Esophagus muscularis mucosa (tissue), 4 donors: ENCODE measurements at regions not wholly inside any gene's neighbourhood (a gene's known extent, or its start where the extent isn't known, plus 50 kb on each side); places are given as distances from the start of the nearest gene placed in this dataset.

Experiments used
- DNase-seq: peaks from one replicate; pipeline ENCODE4 v3.0.0-alpha.2; 2017; ENCODE audit errors: extremely low spot score
- H3K27ac ChIP-seq, 4 donors: fragments of 200-600 bp; sonication (generic); replicated peaks in 1 of 4; 1 replicate in 3 of 4; 2 replicates in 1 of 4; pipeline ENCODE4 v1.5.1; 2016 to 2019; ENCODE audit warnings: mild to moderate bottlenecking in 1 of 4
- H3K27me3 ChIP-seq, 4 donors: fragments of 200-600 bp; sonication (generic); one replicate each; pipeline versions ENCODE4 v1.5.1 to v1.6.0; 2016 to 2019
- H3K36me3 ChIP-seq, 4 donors: fragments of 200-600 bp; sonication (generic); one replicate each; pipeline ENCODE4 v1.5.1; 2016 to 2019
- H3K4me1 ChIP-seq, 4 donors: fragments of 200-600 bp; sonication (generic); one replicate each; pipeline ENCODE4 v1.5.1; 2016 to 2019
- H3K4me3 ChIP-seq, 4 donors: fragments of 200-600 bp; sonication (generic); 1 replicate in 2 of 4; 2 replicates in 2 of 4; pipeline ENCODE4 v1.5.1; 2016 to 2019; ENCODE audit warnings: mild to moderate bottlenecking in 4 of 4, moderate library complexity in 1 of 4
- H3K9me3 ChIP-seq, 4 donors: fragments of 200-600 bp; sonication (generic); 1 replicate in 3 of 4; 2 replicates in 1 of 4; pipeline ENCODE4 v1.5.1; 2016 to 2019
- EP300 ChIP-seq: sonication (generic); formaldehyde crosslinking; IDR thresholded peaks from one replicate; pipeline ENCODE4 v1.6.1; 2017; ENCODE audit warnings: antibody characterized with exemption
- POLR2A ChIP-seq: fragments of 450-650 bp; IDR thresholded peaks from one replicate; pipeline ENCODE4 v1.6.1; 2017; ENCODE audit warnings: antibody characterized with exemption, moderate library complexity, mild to moderate bottlenecking, low read depth
- POLR2AphosphoS5 ChIP-seq, 2 donors: sonication (generic); formaldehyde crosslinking; IDR thresholded peaks; one replicate each; pipeline ENCODE4 v1.6.1; 2017; ENCODE audit warnings: antibody characterized with exemption in 2 of 2
- WGBS: methylation state at CpG from one replicate; pipeline ENCODE4 v1.1.5; 2018; 5-methylcytosine and 5-hydroxymethylcytosine counted together
- intact Hi-C: fragments of 100-400 bp; cut with DNase I; formaldehyde crosslinking; loops from one replicate; pipeline ENCODE4 v1.15.1; 2023
- TF ChIP-seq, protein P1 (sequence below), 3 experiments: fragments of 200-600 bp in 2 of 3; fragments of 450-650 bp in 1 of 3; sonication (generic) in 2 of 3; IDR thresholded peaks; one replicate each; pipeline ENCODE4 v1.5.1; 2017 to 2019; ENCODE audit warnings: antibody characterized with exemption in 3 of 3, mild to moderate bottlenecking in 2 of 3, moderate library complexity in 1 of 3

DNA sequence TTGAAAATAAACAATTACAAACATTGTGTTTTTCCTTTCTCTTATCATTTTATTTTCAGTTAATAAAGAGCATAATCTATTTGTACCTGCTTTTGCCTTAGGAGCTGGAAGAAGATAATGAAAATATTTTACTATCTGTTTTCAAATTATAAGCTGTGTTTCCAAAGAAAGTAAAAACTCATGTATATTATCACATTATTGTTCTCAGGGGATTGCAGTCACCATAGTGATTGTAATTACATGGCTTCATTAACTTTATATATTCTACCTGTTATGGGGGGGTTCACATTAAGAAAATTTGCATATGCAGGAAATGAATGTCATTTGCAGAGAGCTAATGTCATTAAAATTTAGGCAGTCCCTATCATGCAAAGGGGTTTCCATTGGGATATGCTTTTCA lies 542.3 kb downstream of the NXPH1 start:
- Histone ChIP-seq H3K4me1 (no peaks in the 10 kb centered on the region), H3K36me3 (no peaks in the 10 kb centered on the region), H3K27ac (no peak overlapping the region), H3K27me3 (no peaks in the 10 kb centered on the region), H3K9me3 (peaks cover 0 to 8% (median 0%) of the 10 kb centered on the region in 4 donors), H3K4me3 (no peak overlapping the region)
- intact Hi-C loops = no loop called here
- TF ChIP-seq POLR2A (no peak), POLR2AphosphoS5 (IDR thresholded peaks at IDR 0.05) (no peak), EP300 (no peak)
- TF ChIP-seq, protein P1, sequence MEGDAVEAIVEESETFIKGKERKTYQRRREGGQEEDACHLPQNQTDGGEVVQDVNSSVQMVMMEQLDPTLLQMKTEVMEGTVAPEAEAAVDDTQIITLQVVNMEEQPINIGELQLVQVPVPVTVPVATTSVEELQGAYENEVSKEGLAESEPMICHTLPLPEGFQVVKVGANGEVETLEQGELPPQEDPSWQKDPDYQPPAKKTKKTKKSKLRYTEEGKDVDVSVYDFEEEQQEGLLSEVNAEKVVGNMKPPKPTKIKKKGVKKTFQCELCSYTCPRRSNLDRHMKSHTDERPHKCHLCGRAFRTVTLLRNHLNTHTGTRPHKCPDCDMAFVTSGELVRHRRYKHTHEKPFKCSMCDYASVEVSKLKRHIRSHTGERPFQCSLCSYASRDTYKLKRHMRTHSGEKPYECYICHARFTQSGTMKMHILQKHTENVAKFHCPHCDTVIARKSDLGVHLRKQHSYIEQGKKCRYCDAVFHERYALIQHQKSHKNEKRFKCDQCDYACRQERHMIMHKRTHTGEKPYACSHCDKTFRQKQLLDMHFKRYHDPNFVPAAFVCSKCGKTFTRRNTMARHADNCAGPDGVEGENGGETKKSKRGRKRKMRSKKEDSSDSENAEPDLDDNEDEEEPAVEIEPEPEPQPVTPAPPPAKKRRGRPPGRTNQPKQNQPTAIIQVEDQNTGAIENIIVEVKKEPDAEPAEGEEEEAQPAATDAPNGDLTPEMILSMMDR (IDR thresholded peaks at IDR 0.05) = no peak
- DNase-seq = no peak

DNA sequence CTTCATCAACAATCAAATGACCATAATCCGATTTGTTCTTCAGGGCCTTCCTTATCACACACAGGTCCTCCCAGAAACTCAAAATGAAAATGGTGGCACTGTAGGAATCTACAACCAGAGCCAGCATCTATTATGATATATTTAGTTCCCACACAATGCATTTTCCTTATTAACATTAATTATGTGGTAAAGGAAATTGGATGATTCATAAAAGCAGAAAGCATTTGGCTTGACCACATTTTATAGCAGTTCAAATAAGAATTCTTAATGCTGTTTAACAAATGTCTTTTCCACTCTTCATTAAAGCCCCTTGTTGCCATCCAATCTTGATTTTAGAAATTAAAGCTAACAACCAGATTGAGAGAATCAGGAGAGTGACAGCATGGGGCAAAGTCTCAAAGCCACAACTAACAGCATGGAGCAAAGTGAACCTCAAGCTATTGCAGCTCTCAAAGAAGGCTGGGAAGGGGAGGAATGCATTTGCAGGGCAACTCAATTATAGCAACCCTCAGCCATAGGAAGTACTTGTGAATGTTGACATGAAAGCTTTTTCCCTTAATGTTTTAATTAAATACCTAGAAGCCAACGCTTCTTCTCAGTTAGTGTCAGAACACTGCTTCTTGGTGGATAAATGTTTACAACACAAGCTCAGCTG lies 549.1 kb downstream of the NXPH1 start:
- DNase-seq = no peak
- Histone ChIP-seq H3K4me3 (no peak overlapping the region), H3K27ac (no peak overlapping the region), H3K36me3 (no peaks in the 10 kb centered on the region), H3K9me3 (no peaks in the 10 kb centered on the region), H3K27me3 (no peaks in the 10 kb centered on the region), H3K4me1 (no peaks in the 10 kb centered on the region)
- intact Hi-C loops = no loop called here
- TF ChIP-seq POLR2A (no peak), POLR2AphosphoS5 (IDR thresholded peaks at IDR 0.05) (no peak), EP300 (no peak)
- TF ChIP-seq, protein P1 (IDR thresholded peaks at IDR 0.05) = no peak
- 82% methylated on average over 2 of the region's 2 CpGs for WGBS

DNA sequence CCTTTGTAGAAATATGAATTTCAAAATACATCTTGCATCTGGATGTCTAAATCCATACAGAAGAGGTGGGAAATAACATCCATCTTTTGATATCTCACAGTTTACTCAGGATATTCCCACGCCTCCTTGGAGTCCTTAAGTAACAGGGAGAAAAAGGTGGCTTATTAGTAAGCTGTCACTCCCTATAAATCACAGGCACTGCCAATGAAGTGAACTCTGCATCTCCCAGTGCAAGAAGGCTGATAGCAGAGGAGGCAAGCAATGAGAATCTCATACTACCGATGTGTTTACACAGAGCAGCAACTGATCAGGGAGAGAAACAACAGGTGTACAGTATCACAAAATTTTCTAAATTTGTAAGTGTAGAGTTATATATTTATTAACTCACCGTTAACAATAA lies 551.8 kb downstream of the NXPH1 start:
- Histone ChIP-seq H3K4me3 (no peak overlapping the region), H3K27ac (no peak overlapping the region), H3K27me3 (no peaks in the 10 kb centered on the region), H3K36me3 (no peaks in the 10 kb centered on the region), H3K4me1 (no peaks in the 10 kb centered on the region), H3K9me3 (no peaks in the 10 kb centered on the region)
- TF ChIP-seq POLR2A (no peak), POLR2AphosphoS5 (IDR thresholded peaks at IDR 0.05) (no peak), EP300 (no peak)
- TF ChIP-seq, protein P1 (IDR thresholded peaks at IDR 0.05) = no peak
- intact Hi-C loops = no loop called here
- WGBS = 63% methylated on average over 3 of the region's 3 CpGs
- no peak for DNase-seq

DNA sequence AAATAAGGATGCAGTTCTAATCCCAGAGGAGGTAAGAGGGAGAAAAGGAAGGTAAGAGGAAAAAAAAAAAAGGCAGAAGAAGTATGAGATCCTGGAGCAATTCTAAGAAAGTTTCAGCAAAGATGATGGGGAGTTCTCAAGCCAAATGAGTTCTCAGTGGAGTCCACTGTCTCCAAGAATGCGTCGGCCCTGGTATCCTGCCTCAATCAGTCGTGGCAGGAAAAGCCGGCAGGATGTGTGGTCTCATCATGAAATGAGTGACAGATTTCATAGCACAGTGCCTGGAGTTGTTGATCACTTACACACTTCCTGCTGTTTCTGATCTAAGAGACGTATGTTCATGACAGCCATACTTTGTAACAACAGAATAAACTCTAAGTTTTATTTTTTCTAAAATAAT lies 554.9 kb downstream of the NXPH1 start:
- H3K4me1 ChIP-seq = no peaks in the 10 kb centered on the region
- intact Hi-C loops = no loop called here
- no peaks in the 10 kb centered on the region for H3K27me3 ChIP-seq
- no peak overlapping the region for H3K27ac ChIP-seq
- DNase-seq = no peak
- H3K4me3 ChIP-seq = no peak overlapping the region
- no peaks in the 10 kb centered on the region for H3K36me3 ChIP-seq
- no peak for TF ChIP-seq EP300
- TF ChIP-seq, protein P1 (IDR thresholded peaks at IDR 0.05) = no peak
- TF ChIP-seq POLR2A = no peak
- no peak for TF ChIP-seq POLR2AphosphoS5 (IDR thresholded peaks at IDR 0.05)
- no peaks in the 10 kb centered on the region for H3K9me3 ChIP-seq
- 52% methylated on average over 5 of the region's 5 CpGs for WGBS

DNA sequence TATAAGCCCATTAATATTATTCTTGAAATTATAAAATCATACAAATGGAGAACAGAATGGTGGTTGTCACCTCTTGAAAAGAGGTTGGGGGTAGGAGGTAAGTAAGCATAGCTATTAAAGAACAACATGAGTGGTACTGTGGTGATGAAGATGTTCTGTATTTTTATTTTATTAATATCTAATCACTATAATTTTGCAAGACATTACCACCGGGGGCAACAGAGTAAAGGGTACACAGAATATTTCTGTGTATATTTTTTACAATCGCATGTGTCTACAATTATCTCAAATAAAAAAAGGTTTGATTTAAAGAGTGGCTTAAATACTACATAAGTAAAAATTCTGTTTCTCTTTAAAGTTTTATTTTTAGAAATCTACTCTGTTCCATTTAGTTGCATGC lies 557.8 kb downstream of the NXPH1 start:
- intact Hi-C loops = no loop called here
- H3K27me3 ChIP-seq = no peaks in the 10 kb centered on the region
- H3K36me3 ChIP-seq = no peaks in the 10 kb centered on the region
- no peak overlapping the region for H3K4me3 ChIP-seq
- TF ChIP-seq, protein P1 (IDR thresholded peaks at IDR 0.05) = no peak
- no peak for TF ChIP-seq POLR2A
- no peak for TF ChIP-seq POLR2AphosphoS5 (IDR thresholded peaks at IDR 0.05)
- no peak for TF ChIP-seq EP300
- no peak for DNase-seq
- H3K27ac ChIP-seq = no peak overlapping the region
- no peaks in the 10 kb centered on the region for H3K4me1 ChIP-seq
- H3K9me3 ChIP-seq = no peaks in the 10 kb centered on the region
- WGBS = 87% methylated on average over 2 of the region's 2 CpGs
